ENCODE measurements at regions not wholly inside any gene's neighbourhood (a gene's known extent, or its start where the extent isn't known, plus 50 kb on each side); places are given as distances from the start of the nearest gene placed in this dataset.

DNA sequence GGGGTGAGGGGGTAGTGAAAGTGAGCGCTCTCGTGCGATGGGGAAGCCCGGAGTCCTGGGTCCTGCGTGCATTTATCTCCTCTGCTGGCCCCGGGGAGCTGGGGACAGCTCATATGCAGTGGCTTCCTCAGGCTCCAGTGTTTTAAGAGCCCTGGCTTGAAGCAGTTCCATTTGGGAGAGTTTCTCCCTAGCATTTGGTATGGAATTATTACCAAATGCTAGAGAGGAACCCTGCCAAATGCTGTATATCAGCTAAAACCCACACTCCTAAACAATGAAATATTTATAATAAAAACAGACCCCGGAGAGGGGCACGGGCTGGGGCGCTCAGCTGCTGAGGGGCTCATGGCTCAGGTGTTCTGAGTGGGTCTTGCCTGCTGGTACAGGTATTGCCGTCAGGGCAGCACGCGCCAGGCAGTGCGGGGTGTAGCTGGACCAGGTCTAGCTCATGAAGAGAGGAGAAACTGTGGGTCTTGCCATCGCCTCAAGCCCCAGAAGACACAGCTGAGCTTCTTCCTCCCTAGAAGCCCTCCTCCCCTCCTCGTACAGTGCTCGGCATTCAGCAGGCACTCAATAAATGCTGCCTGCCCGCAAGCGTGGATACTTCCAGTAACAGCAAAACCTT lies 163.6 kb upstream of the ZNF536 start:
- H3K27ac ChIP-seq (ENCODE audit: low read depth, low read length), result no peak overlapping the region
- no peak for DNase-seq (ENCODE audit: insufficient read length, low spot score, missing footprints)
- H3K36me3 ChIP-seq (ENCODE audit: insufficient read depth, low read length), result no peaks in the 10 kb centered on the region
- H3K4me3 ChIP-seq (ENCODE audit: insufficient read depth, low read length), result no peak overlapping the region
- H3K9me3 ChIP-seq (ENCODE audit: low read depth, low read length), result peaks cover 2% of the 10 kb centered on the region
- H3K27me3 ChIP-seq (ENCODE audit: insufficient read depth, low read length), result no peaks in the 10 kb centered on the region
- H4K20me1 ChIP-seq (ENCODE audit: insufficient read depth, low read length), result no peaks in the 10 kb centered on the region
- no peaks in the 10 kb centered on the region for H3K79me2 ChIP-seq (ENCODE audit: insufficient read depth, low read length)
- H3K4me1 ChIP-seq (ENCODE audit: insufficient read depth, low read length), result no peaks in the 10 kb centered on the region
- H3K4me2 ChIP-seq (ENCODE audit: insufficient read depth, low read length), result no peak overlapping the region
- TF ChIP-seq, protein P1, sequence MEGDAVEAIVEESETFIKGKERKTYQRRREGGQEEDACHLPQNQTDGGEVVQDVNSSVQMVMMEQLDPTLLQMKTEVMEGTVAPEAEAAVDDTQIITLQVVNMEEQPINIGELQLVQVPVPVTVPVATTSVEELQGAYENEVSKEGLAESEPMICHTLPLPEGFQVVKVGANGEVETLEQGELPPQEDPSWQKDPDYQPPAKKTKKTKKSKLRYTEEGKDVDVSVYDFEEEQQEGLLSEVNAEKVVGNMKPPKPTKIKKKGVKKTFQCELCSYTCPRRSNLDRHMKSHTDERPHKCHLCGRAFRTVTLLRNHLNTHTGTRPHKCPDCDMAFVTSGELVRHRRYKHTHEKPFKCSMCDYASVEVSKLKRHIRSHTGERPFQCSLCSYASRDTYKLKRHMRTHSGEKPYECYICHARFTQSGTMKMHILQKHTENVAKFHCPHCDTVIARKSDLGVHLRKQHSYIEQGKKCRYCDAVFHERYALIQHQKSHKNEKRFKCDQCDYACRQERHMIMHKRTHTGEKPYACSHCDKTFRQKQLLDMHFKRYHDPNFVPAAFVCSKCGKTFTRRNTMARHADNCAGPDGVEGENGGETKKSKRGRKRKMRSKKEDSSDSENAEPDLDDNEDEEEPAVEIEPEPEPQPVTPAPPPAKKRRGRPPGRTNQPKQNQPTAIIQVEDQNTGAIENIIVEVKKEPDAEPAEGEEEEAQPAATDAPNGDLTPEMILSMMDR (IDR thresholded peaks at IDR 0.05; ENCODE audit: extremely low read depth, low read depth, low read length), result no peak
- no peak overlapping the region for H2AFZ ChIP-seq (ENCODE audit: low read length)

DNA sequence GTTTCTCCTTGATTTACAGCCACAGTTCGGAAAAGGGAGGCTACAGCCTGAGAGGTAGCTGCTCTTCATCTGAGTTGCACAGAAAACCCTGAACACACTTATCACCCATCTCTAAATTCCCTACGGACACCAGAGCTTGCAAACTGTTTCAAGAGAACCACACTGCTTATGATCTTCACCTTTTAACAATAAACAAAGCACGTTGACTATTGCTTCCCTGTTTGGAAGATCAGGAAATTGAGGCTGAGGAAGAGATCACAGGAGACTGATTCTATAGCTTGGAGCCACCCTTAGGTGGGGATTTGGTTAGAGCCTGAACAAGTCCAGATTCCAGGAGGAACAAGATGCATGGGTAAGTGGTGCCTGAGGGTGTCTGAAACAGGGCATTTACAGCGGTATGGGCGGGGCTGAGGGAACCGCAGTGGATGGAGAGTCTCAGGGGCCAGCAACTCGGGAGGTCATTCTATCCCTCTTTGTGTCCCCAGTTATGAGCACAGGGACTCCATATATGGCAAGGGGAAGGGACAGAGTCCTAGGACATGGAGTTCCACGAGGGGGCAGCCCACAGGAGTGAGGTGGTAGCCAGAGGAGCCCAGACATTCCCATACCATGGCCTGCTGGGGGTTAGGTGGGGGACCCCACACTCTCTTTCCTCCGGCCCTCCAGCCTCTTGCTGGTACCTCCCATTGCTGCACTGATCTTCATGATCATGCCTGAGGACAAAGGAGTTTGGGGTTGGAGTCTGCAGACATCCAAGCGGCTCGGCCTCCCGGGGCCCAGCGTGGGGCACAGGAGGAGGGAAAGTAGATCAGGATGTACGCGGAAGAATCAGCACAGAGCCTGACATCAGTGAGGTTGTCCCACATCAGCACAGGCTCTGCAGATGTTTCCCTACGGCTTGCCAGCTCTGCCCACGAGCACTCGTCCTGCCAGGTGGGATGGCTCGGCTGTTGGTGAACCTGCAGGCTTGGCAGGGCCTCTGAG lies 162.3 kb upstream of the ZNF536 start:
- H3K9me3 ChIP-seq (ENCODE audit: low read depth, low read length), result peaks cover under 1% of the 10 kb centered on the region
- no peaks in the 10 kb centered on the region for H3K4me1 ChIP-seq (ENCODE audit: insufficient read depth, low read length)
- no peaks in the 10 kb centered on the region for H3K79me2 ChIP-seq (ENCODE audit: insufficient read depth, low read length)
- no peak overlapping the region for H2AFZ ChIP-seq (ENCODE audit: low read length)
- H3K4me2 ChIP-seq (ENCODE audit: insufficient read depth, low read length), result no peak overlapping the region
- H3K36me3 ChIP-seq (ENCODE audit: insufficient read depth, low read length), result no peaks in the 10 kb centered on the region
- no peak overlapping the region for H3K27ac ChIP-seq (ENCODE audit: low read depth, low read length)
- no peaks in the 10 kb centered on the region for H4K20me1 ChIP-seq (ENCODE audit: insufficient read depth, low read length)
- H3K4me3 ChIP-seq (ENCODE audit: insufficient read depth, low read length), result no peak overlapping the region
- no peaks in the 10 kb centered on the region for H3K27me3 ChIP-seq (ENCODE audit: insufficient read depth, low read length)
- TF ChIP-seq, protein P1 (IDR thresholded peaks at IDR 0.05; ENCODE audit: extremely low read depth, low read depth, low read length), result no peak
- peak; percentile 59 for DNase-seq (ENCODE audit: insufficient read length, low spot score, missing footprints)

DNA sequence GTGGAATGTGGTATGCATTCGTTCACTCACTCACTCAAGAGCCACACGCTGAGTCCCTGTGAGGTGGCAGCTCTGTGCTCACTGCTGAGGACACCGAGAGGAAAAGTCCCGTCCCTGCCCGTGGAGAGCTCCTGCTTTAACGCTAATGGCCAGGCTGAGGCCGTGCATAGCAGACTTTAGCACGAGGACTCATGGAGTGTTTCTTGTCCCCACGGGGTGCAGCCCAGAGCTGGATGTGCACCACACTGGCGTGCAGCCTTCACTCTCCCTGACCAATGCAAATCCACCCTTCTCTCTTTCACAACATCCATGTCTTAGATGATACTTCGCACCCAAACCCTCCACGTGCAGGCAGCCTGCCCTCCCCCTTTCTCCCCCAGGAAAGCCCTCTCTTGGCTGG lies 159.6 kb upstream of the ZNF536 start:
- no peaks in the 10 kb centered on the region for H3K9me3 ChIP-seq (ENCODE audit: low read depth, low read length)
- no peak overlapping the region for H3K27ac ChIP-seq (ENCODE audit: low read depth, low read length)
- H3K4me3 ChIP-seq (ENCODE audit: insufficient read depth, low read length), result no peak overlapping the region
- no peaks in the 10 kb centered on the region for H4K20me1 ChIP-seq (ENCODE audit: insufficient read depth, low read length)
- no peaks in the 10 kb centered on the region for H3K27me3 ChIP-seq (ENCODE audit: insufficient read depth, low read length)
- no peaks in the 10 kb centered on the region for H3K4me1 ChIP-seq (ENCODE audit: insufficient read depth, low read length)
- no peak for DNase-seq (ENCODE audit: insufficient read length, low spot score, missing footprints)
- H3K36me3 ChIP-seq (ENCODE audit: insufficient read depth, low read length), result no peaks in the 10 kb centered on the region
- TF ChIP-seq, protein P1 (IDR thresholded peaks at IDR 0.05; ENCODE audit: extremely low read depth, low read depth, low read length), result no peak
- no peak overlapping the region for H3K4me2 ChIP-seq (ENCODE audit: insufficient read depth, low read length)
- no peak overlapping the region for H2AFZ ChIP-seq (ENCODE audit: low read length)
- H3K79me2 ChIP-seq (ENCODE audit: insufficient read depth, low read length), result no peaks in the 10 kb centered on the region

DNA sequence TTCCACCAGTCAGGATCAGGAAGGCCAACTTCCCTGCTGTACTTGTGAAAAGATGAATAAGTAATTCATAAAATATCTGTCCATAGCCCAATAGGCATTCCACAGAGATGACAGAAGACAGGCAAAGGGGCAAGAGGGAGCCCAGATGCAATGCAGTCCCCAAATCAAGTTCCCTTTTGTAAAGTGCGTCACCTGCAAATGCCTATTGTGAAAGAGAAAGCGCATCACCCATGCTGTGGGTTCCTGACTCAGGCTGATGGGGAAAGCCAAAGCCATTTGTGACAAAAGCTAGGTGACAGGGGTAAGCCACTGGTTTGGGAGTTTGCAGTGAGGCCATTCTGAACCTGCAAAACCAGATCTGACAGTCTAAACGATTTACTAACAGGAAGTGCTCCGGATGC lies 157.5 kb upstream of the ZNF536 start:
- Histone ChIP-seq H3K4me1 (ENCODE audit: insufficient read depth, low read length) (no peaks in the 10 kb centered on the region), H3K27me3 (ENCODE audit: insufficient read depth, low read length) (no peaks in the 10 kb centered on the region), H3K27ac (ENCODE audit: low read depth, low read length) (no peak overlapping the region), H2AFZ (ENCODE audit: low read length) (no peak overlapping the region), H3K9me3 (ENCODE audit: low read depth, low read length) (no peaks in the 10 kb centered on the region), H3K79me2 (ENCODE audit: insufficient read depth, low read length) (no peaks in the 10 kb centered on the region), H3K4me3 (ENCODE audit: insufficient read depth, low read length) (no peak overlapping the region), H4K20me1 (ENCODE audit: insufficient read depth, low read length) (no peaks in the 10 kb centered on the region), H3K4me2 (ENCODE audit: insufficient read depth, low read length) (no peak overlapping the region), H3K36me3 (ENCODE audit: insufficient read depth, low read length) (no peaks in the 10 kb centered on the region)
- DNase-seq (ENCODE audit: insufficient read length, low spot score, missing footprints), result no peak
- TF ChIP-seq, protein P1 (IDR thresholded peaks at IDR 0.05; ENCODE audit: extremely low read depth, low read depth, low read length), result no peak
